Hepatocyte (in vitro differentiated cells): ENCODE measurements at regions not wholly inside any gene's neighbourhood (a gene's known extent, or its start where the extent isn't known, plus 50 kb on each side); places are given as distances from the start of the nearest gene placed in this dataset.

Experiments
- DNase-seq: peaks from one replicate; pipeline ENCODE4 v3.0.0-alpha.2; 2016; ENCODE audit warnings: low spot score
- H2AFZ ChIP-seq: fragments of 200-600 bp; sonication (generic); 2 replicates; pipeline ENCODE4 v1.6.0; 2016; ENCODE audit warnings: antibody characterized with exemption, mild to moderate bottlenecking
- H3K27ac ChIP-seq: fragments of 200-600 bp; sonication (generic); 2 replicates; pipeline ENCODE4 v1.5.1; 2016; ENCODE audit warnings: mild to moderate bottlenecking
- H3K27me3 ChIP-seq: fragments of 200-600 bp; sonication (generic); 2 replicates; pipeline ENCODE4 v1.6.1; 2016
- H3K36me3 ChIP-seq: fragments of 200-600 bp; sonication (generic); replicated peaks from 2 replicates; pipeline ENCODE4 v1.5.1; 2016; ENCODE audit warnings: low read depth; ENCODE audit not compliant: insufficient read depth
- H3K4me1 ChIP-seq: fragments of 200-600 bp; sonication (generic); 2 replicates; pipeline ENCODE4 v1.5.1; 2016; ENCODE audit warnings: mild to moderate bottlenecking, moderate library complexity; ENCODE audit not compliant: insufficient read depth
- H3K4me2 ChIP-seq: fragments of 200-600 bp; sonication (generic); 2 replicates; pipeline ENCODE4 v1.6.0; 2016
- H3K4me3 ChIP-seq: fragments of 200-600 bp; sonication (generic); 2 replicates; pipeline ENCODE4 v1.5.1; 2016; ENCODE audit warnings: mild to moderate bottlenecking
- H3K79me2 ChIP-seq: fragments of 200-600 bp; sonication (generic); 2 replicates; pipeline ENCODE4 v1.6.0; 2017; ENCODE audit warnings: mild to moderate bottlenecking
- H3K9me2 ChIP-seq: fragments of 200-600 bp; sonication (generic); replicated peaks from 2 replicates; pipeline ENCODE4 v1.6.0; 2017; ENCODE audit warnings: mild to moderate bottlenecking; ENCODE audit not compliant: insufficient read depth
- H3K9me3 ChIP-seq: fragments of 200-600 bp; sonication (generic); 2 replicates; pipeline ENCODE4 v1.5.1; 2016; ENCODE audit warnings: low read depth, mild to moderate bottlenecking
- H4K20me1 ChIP-seq: fragments of 200-600 bp; sonication (generic); 2 replicates; pipeline ENCODE4 v1.6.0; 2016; ENCODE audit warnings: mild to moderate bottlenecking; ENCODE audit not compliant: insufficient read depth, poor library complexity, severe bottlenecking
- CTCF ChIP-seq: fragments of 200-600 bp; sonication (generic); IDR thresholded peaks from 2 replicates; pipeline ENCODE4 v1.5.1; 2016; ENCODE audit warnings: antibody characterized with exemption, mild to moderate bottlenecking; ENCODE audit not compliant: poor library complexity
- EZH2 ChIP-seq: fragments of 200-600 bp; sonication (generic); IDR thresholded peaks from 2 replicates; pipeline ENCODE4 v1.6.1; 2016; ENCODE audit warnings: antibody characterized with exemption, mild to moderate bottlenecking, borderline replicate concordance
- EZH2phosphoT487 ChIP-seq: fragments of 200-600 bp; sonication (generic); IDR thresholded peaks from one replicate; pipeline ENCODE4 v1.6.1; 2018; ENCODE audit warnings: antibody characterized with exemption, mild to moderate bottlenecking, low read depth, moderate library complexity; ENCODE audit not compliant: unreplicated experiment, severe bottlenecking
- WGBS: methylation state at CpG from one replicate; pipeline ENCODE4 v1.1.6; 2016; ENCODE audit warnings: low lambda C conversion rate; ENCODE audit errors: missing lambda C conversion rate; 5-methylcytosine and 5-hydroxymethylcytosine counted together

DNA sequence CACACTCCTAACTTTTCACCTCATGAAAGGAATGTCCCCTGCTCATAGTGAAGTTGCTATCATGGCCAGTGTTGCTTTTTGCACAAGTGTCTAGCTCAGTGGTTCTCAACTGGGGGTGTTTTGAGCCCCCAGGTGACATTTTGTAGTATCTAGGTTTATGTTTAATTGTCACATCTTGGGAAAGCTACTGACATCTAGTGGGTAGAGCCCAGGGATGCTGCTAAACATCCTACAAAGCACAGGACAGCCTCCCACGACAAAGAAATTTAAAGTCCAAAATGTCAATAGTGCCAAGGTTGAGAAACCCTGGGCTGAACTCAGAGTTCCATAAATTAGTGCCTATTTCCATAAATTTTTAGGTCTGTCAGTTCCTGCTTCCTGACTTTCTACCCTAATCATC, 70.7 kb upstream of the HCCS start:
- WGBS, result 42% methylated on average over 1 of the region's 1 CpG
- no peak overlapping the region for H3K4me3 ChIP-seq
- H3K27ac ChIP-seq, result no peak overlapping the region
- H3K79me2 ChIP-seq, result no peaks in the 10 kb centered on the region
- no peaks in the 10 kb centered on the region for H4K20me1 ChIP-seq
- no peaks in the 10 kb centered on the region for H3K4me1 ChIP-seq
- TF ChIP-seq CTCF (no peak), EZH2 (no peak)
- no peaks in the 10 kb centered on the region for H3K36me3 ChIP-seq
- no peaks in the 10 kb centered on the region for H3K9me3 ChIP-seq
- H3K4me2 ChIP-seq, result no peak overlapping the region
- no peak overlapping the region for H2AFZ ChIP-seq
- no peaks in the 10 kb centered on the region for H3K9me2 ChIP-seq
- DNase-seq, result no peak
- H3K27me3 ChIP-seq, result no peaks in the 10 kb centered on the region

DNA sequence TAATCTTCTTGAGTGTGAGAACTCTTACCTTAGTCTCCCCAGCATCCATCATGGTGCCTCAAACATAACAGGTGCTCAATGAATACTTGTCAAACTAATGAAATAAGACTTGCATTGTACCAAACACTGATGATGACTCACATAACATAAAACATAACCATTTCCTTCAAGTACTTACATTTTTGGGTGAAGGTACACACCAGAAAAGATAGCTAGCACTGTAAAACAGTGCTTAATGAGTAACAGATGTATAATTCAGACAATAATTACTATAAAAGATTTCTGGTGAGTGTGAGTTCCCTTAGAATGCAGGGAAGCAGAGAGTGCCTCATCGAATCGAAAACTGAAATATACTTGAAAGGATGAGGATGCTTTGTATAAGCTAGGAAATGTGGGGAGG, 70.1 kb upstream of the HCCS start:
- no peaks in the 10 kb centered on the region for H3K79me2 ChIP-seq
- no peaks in the 10 kb centered on the region for H3K36me3 ChIP-seq
- no peak overlapping the region for H2AFZ ChIP-seq
- no peaks in the 10 kb centered on the region for H3K9me3 ChIP-seq
- H3K9me2 ChIP-seq, result no peaks in the 10 kb centered on the region
- no peak overlapping the region for H3K4me3 ChIP-seq
- no peak overlapping the region for H3K27ac ChIP-seq
- TF ChIP-seq EZH2, result no peak
- no peak for TF ChIP-seq EZH2phosphoT487
- TF ChIP-seq CTCF, result no peak
- no peak overlapping the region for H3K4me2 ChIP-seq
- H3K4me1 ChIP-seq, result no peaks in the 10 kb centered on the region
- WGBS, result 76% methylated on average over 2 of the region's 2 CpGs
- no peaks in the 10 kb centered on the region for H4K20me1 ChIP-seq
- no peaks in the 10 kb centered on the region for H3K27me3 ChIP-seq
- no peak for DNase-seq

DNA sequence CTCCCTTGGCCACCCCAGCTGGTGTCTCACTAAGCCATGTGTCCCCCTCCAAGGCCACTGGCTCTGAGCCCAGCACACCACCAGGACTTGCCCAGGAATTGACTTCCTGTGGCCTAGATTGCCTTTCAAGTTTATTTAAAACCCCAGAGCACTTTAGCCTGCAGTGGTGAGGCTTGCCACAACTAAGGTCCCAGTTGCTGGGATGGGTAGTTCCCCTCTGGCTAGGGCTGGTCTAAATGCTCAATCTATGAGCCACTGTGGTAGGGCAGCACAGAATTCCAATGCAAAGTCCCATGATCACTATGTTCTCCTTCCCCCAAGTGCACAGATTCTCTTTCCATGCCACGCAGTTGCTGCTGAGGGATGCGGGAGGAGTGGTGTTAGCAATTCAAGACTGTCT, 61.1 kb upstream of the HCCS start:
- H3K27me3 ChIP-seq, result no peaks in the 10 kb centered on the region
- no peaks in the 10 kb centered on the region for H3K36me3 ChIP-seq
- DNase-seq, result no peak
- H3K9me3 ChIP-seq, result no peaks in the 10 kb centered on the region
- H3K9me2 ChIP-seq, result no peaks in the 10 kb centered on the region
- H3K27ac ChIP-seq, result no peak overlapping the region
- no peaks in the 10 kb centered on the region for H4K20me1 ChIP-seq
- H3K79me2 ChIP-seq, result no peaks in the 10 kb centered on the region
- no peak overlapping the region for H2AFZ ChIP-seq
- TF ChIP-seq EZH2phosphoT487 (no peak), EZH2 (no peak)
- peaks cover 4% of the 10 kb centered on the region for H3K4me1 ChIP-seq
- 88% methylated on average over 2 of the region's 2 CpGs for WGBS
- no peak overlapping the region for H3K4me3 ChIP-seq
- H3K4me2 ChIP-seq, result no peak overlapping the region

GRCh38 chrX:11053351-11053750, 57.8 kb upstream of the HCCS start:
- no peaks in the 10 kb centered on the region for H3K36me3 ChIP-seq
- no peak overlapping the region for H3K4me2 ChIP-seq
- no peaks in the 10 kb centered on the region for H3K27me3 ChIP-seq
- peaks cover 4% of the 10 kb centered on the region for H3K4me1 ChIP-seq
- no peaks in the 10 kb centered on the region for H3K9me2 ChIP-seq
- TF ChIP-seq EZH2 (no peak), EZH2phosphoT487 (no peak), CTCF (no peak)
- no peaks in the 10 kb centered on the region for H3K79me2 ChIP-seq
- no peak for DNase-seq
- no peaks in the 10 kb centered on the region for H4K20me1 ChIP-seq
- no peaks in the 10 kb centered on the region for H3K9me3 ChIP-seq
- H3K27ac ChIP-seq, result no peak overlapping the region
- H3K4me3 ChIP-seq, result no peak overlapping the region
- H2AFZ ChIP-seq, result no peak overlapping the region
